ENCODE measurements at regions not wholly inside any gene's neighbourhood (a gene's known extent, or its start where the extent isn't known, plus 50 kb on each side); places are given as distances from the start of the nearest gene placed in this dataset.

DNA sequence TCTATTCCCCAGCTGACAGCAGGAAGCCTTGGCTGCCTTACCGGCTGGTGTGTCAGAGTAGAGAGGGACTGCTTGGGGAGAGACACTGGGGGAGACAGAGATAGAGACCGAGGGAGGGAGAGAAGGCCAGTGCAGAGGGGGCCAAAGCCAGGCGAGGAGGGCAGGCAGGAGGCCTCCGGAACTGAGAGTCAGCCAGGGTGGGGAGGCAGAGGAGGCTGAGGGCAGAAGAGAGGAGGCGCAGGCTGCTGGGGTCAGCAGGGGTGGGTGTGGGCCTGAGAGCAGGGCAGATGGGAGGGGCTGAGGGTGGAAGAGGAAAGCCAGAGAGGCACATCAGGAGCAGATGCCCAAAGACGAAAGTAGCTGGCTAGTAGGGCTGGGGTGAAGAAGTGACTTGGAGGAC is 57.2 kb upstream of the PAX2 start:
- no peak for DNase-seq (ENCODE audit: low spot score)
- no peak for ATAC-seq (ENCODE audit: low FRiP score)
- TF ChIP-seq, protein P1, sequence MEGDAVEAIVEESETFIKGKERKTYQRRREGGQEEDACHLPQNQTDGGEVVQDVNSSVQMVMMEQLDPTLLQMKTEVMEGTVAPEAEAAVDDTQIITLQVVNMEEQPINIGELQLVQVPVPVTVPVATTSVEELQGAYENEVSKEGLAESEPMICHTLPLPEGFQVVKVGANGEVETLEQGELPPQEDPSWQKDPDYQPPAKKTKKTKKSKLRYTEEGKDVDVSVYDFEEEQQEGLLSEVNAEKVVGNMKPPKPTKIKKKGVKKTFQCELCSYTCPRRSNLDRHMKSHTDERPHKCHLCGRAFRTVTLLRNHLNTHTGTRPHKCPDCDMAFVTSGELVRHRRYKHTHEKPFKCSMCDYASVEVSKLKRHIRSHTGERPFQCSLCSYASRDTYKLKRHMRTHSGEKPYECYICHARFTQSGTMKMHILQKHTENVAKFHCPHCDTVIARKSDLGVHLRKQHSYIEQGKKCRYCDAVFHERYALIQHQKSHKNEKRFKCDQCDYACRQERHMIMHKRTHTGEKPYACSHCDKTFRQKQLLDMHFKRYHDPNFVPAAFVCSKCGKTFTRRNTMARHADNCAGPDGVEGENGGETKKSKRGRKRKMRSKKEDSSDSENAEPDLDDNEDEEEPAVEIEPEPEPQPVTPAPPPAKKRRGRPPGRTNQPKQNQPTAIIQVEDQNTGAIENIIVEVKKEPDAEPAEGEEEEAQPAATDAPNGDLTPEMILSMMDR (IDR thresholded peaks at IDR 0.05), result no peak

DNA sequence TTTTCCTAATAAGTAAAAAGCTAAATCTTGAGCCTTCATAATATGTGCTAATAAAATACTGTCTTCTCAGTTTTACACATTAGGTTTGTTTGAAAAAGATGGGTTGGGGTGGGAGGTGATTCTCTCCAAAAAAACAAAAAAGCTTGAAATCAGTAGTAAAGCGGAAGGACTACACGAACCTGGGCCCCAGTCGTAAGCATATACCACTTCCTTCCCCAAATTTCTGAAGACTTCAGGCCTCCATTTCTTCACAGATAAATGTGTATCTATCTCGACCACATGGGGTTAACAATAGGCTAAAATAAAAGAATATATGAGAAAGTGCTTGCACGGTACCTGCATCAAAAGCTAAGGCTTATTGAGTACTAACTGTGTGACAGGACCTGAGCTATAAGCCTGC is 51.6 kb upstream of the PAX2 start:
- TF ChIP-seq, protein P1 (IDR thresholded peaks at IDR 0.05), result no peak
- DNase-seq (ENCODE audit: low spot score), result no peak
- ATAC-seq (ENCODE audit: low FRiP score), result no peak

Measured in omental fat pad (tissue), 3 donors.